D341Med (cell line): ENCODE measurements at regions not wholly inside any gene's neighbourhood (a gene's known extent, or its start where the extent isn't known, plus 50 kb on each side); places are given as distances from the start of the nearest gene placed in this dataset.
"Not testable (repeated sequence)": the region's sequence is repeated elsewhere in the genome, so short reads cannot be mapped to it uniquely, and the experiment has no call there.

ENCODE experiments used
- DNase-seq: peaks from one replicate; pipeline ENCODE4 v3.0.0; 2012; ENCODE audit warnings: low spot score

- DNase-seq = no peak
Measured at GRCh38 chr3:144930431-144930830, 958.8 kb downstream of the DIPK2A start.

GRCh38 chr3:144931590-144931989, 960.0 kb downstream of the DIPK2A start:
- DNase-seq = no peak

GRCh38 chr3:144942093-144942837, 970.6 kb downstream of the DIPK2A start:
- DNase-seq = no peak

GRCh38 chr3:144942838-144943197, 971.2 kb downstream of the DIPK2A start:
- no peak for DNase-seq

- no peak for DNase-seq
Measured at GRCh38 chr3:144947895-144948294, 976.3 kb downstream of the DIPK2A start.

- DNase-seq = no peak
Measured at GRCh38 chr3:144948711-144949110, 977.1 kb downstream of the DIPK2A start.

GRCh38 chr3:144953959-144954358, 982.3 kb downstream of the DIPK2A start:
- DNase-seq = no peak

- no peak for DNase-seq
Measured at GRCh38 chr3:144957398-144958101, 985.9 kb downstream of the DIPK2A start.

GRCh38 chr3:144963810-144964209, 992.2 kb downstream of the DIPK2A start:
- DNase-seq = no peak

- DNase-seq = no peak
Measured at GRCh38 chr3:144966560-144966959, 994.9 kb downstream of the DIPK2A start.

GRCh38 chr3:144968750-144969350, 997.2 kb downstream of the DIPK2A start:
- no peak for DNase-seq

- DNase-seq = not testable (repeated sequence)
Measured at GRCh38 chr3:144984481-144984880, 1012.9 kb downstream of the DIPK2A start.

GRCh38 chr3:144989807-144990206, 1018.2 kb downstream of the DIPK2A start:
- no peak for DNase-seq

- no peak for DNase-seq
Measured at GRCh38 chr3:144995856-144996255, 1024.2 kb downstream of the DIPK2A start.

GRCh38 chr3:145005427-145005826, 1033.8 kb downstream of the DIPK2A start:
- DNase-seq = no peak

- DNase-seq = no peak
Measured at GRCh38 chr3:145006271-145006670, 1034.6 kb downstream of the DIPK2A start.

- DNase-seq = no peak
Measured at GRCh38 chr3:145013931-145014330, 1042.3 kb downstream of the DIPK2A start.

- DNase-seq = no peak
Measured at GRCh38 chr3:145015253-145015652, 1043.6 kb downstream of the DIPK2A start.

- DNase-seq = no peak
Measured at GRCh38 chr3:145017959-145018358, 1046.3 kb downstream of the DIPK2A start.

GRCh38 chr3:145022447-145022846, 1050.8 kb downstream of the DIPK2A start:
- no peak for DNase-seq

- DNase-seq = no peak
Measured at GRCh38 chr3:145024700-145025099, 1053.1 kb downstream of the DIPK2A start.

- not testable (repeated sequence) for DNase-seq
Measured at GRCh38 chr3:145027186-145027585, 1055.6 kb downstream of the DIPK2A start.

- no peak for DNase-seq
Measured at GRCh38 chr3:145032791-145033190, 1061.2 kb downstream of the DIPK2A start.
